ENCODE measurements at regions not wholly inside any gene's neighbourhood (a gene's known extent, or its start where the extent isn't known, plus 50 kb on each side); places are given as distances from the start of the nearest gene placed in this dataset.

DNA sequence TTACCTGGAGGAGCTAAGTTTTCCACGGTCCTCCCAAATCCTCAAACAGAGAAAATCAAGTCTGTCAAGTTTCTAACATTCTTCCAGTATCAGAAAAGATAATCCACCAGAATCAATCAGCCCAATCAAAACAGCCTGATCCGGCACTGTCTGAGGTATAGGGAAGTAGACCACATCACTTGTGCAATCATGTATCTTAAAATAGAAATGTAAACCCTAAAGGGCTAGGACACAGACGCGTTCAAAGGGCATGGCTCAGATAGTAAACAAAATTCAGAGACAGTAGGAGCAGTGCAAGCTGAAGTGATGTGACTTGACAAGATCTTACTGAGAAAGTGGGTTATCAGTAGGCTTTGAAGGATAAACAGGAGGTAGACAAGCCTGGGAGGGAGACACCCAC, 252.4 kb upstream of the DAPK1 start:
- DNase-seq (ENCODE audit: low spot score): no peak

DNA sequence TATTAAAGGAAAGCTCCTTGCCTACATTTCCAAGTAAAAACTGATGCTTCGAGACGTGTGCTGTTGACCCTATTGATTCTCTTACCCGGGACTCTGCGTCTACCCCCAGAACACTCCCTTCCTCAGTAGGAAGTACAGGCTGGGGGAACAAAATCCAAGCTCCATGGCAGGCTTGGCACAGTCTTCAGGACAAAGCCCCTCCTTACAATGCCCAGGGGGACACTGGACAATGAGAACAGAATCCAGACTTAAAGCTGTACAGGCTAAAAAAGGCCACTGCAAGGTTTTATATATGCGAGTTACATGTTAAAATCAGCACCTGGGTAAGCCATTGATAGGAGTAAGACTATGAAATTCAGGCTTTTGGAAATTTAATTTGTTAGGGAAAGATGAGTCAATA, 250.6 kb upstream of the DAPK1 start:
- DNase-seq (ENCODE audit: low spot score): no peak

DNA sequence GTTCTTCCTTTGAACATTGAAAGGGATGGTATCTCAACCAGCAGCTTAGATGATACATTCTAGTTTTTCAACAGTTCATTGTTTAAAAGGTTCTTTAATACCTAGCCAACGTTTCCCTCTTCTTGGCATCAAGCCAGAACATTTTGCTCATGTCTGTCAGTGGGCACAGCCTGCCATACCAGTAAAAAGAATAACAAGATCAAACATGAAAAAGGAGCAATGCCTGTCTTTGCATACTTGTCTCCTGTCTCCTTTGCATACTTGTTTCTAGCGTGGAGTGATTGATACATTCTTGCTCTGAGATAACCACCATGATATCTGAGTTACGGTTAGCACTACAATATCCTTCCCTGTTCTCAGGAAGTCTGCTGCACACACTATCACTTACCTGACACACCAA, 248.6 kb upstream of the DAPK1 start:
- no peak for DNase-seq (ENCODE audit: low spot score)

DNA sequence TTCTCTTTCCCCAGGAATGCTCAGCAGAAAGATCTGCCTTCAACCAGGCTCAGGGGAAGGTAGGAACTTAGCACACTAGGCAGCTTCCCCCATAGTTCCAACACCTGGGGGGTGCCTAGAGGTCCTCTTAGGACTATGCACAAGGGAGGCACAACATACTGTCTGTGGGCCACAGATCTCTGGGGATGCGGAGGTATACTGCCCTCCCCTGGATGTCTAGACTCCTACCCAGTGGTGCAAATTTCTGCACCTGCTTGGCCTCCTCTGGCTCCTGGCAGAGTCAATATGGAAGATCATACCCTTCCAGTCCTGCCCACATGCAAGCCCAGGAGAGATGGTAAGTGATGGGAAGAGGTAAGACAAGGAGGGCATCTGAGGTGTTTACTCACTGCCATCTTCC, 247.5 kb upstream of the DAPK1 start:
- no peak for DNase-seq (ENCODE audit: low spot score)

DNA sequence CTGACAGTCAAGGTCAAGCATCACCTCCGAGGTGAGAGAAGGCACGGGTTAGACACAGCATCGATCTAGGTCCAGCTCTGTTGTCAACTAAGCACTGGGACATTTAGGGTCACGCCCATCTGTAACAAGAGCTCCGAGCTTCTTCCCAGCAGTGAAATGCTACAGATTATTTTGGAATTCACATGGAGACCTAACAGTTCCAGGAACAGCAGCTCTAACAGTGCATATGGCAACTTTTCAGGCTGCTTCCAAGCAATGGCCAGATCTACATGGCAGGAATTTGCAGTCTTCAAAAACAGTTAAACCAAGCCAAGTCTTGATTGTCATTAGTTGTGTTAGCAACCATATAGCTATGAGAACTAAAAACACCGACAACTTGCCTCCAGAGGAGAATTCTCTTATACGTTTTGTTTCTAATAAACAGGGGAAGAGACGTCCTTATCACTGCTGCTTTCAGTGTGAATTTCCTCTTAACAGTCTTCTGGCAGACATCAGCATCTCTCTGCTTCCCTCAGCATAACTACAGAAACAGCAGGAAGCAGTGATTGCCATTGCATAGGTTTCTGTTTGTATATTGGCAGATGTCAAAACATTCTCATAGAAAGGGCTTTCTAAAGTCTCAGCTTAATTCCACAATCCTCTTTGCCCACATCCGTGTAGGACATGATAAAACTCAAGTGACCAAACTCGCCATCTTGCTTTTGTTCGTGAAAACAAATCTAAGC, 242.1 kb upstream of the DAPK1 start:
- DNase-seq (ENCODE audit: low spot score): no peak

DNA sequence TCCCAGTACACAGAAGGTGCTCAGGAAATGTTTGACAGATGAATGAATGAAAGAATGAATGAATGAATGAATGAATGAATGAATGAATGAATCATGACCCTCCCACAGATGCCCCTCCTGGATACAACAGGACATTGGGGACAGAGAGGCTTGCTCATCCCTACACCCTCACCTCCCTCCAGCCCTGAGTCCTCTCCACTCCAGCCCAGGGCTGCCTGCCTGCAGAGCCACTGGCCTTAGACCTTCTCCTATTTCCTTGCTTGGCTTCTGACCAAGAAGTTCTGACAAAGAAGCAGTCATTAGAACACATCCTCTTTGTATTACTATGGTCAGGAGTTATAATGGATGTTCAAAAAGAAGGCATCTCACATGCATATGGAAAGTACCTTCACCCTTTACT, 240.7 kb upstream of the DAPK1 start:
- DNase-seq (ENCODE audit: low spot score): no peak

DNA sequence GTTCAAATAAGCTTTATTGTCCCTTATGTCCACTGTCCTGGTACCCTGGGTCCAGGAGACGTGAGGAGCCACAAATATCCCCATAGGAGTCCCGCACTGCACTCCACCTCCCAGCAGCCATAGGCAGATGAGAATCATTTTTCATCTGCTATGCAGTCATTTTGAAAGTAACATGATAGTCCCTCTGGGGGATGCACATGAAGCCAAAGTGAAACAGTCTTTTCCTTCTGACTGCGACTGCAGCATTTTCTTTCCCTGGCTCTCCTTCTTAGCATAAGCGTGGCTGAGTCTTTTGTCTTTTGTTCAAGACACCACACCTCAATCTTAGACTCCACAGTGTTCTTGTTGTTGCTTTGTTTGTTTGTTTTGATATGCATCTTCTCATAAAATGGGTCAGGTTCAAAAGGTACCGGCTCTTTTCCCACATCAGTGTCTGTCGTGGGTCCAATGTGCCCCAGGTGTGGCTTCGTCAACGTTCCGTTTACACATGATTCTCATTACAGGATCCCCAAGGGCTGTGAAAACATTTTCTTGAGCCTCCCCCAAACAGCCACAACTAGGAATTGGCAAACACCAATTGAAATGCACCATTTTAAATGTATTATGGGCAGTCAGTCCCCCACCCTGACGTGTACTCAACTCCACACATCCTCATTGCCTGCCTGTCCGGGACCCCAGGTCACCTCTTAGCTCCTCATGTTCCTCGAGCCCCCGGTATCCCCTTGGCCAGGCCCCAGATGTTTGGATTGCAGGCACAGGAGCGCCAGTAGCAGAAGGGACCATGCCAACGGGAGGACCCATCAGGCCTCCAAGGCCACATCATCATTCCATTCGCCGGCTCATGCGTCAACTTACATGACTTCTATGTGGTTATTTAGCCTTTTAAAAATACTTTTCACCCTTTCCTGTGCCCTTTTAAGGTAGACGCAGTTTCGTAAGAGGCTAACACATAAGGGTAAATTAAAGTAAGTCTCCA, 237.8 kb upstream of the DAPK1 start:
- no peak for DNase-seq (ENCODE audit: low spot score)

DNA sequence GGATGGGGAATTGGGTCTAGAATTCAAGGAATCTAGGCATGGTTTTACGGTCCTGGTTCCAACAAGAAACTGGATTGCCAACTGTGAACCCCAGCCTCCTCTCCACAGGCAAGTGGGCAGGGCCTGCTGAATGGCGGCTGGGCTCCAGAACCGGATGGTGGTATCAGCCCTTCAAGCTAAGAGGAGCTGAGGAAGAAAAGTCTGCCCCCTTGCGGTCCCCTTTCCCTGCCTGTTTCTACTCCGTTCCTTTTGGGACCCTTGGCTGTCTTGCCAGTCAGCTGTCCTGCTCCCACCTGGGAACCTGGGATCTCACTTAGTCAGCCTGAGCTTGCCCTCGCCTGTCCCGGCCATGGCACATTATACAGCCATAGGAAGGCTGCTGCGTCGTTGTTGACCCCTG, 234.4 kb upstream of the DAPK1 start:
- peak; percentile 26 for DNase-seq (ENCODE audit: low spot score)

DNA sequence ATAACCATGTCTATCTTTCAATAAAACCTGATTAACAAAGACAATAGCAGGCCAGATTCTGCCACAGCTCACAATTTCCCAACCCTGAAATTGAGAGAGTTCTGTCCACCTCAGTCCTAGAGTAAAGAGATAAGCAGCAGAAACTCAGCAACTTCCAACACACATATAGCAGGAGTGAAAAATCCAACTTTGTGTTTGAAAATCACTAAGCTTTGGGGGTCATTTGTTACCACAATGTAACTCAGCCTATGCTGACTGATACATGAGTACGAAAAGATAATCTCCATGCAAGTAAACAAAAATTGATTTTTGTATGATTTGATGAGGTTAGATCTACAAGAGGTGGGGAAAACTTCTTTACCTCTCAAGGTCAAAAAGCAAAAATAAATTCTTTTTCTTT, 231.0 kb upstream of the DAPK1 start:
- no peak for DNase-seq (ENCODE audit: low spot score)

DNA sequence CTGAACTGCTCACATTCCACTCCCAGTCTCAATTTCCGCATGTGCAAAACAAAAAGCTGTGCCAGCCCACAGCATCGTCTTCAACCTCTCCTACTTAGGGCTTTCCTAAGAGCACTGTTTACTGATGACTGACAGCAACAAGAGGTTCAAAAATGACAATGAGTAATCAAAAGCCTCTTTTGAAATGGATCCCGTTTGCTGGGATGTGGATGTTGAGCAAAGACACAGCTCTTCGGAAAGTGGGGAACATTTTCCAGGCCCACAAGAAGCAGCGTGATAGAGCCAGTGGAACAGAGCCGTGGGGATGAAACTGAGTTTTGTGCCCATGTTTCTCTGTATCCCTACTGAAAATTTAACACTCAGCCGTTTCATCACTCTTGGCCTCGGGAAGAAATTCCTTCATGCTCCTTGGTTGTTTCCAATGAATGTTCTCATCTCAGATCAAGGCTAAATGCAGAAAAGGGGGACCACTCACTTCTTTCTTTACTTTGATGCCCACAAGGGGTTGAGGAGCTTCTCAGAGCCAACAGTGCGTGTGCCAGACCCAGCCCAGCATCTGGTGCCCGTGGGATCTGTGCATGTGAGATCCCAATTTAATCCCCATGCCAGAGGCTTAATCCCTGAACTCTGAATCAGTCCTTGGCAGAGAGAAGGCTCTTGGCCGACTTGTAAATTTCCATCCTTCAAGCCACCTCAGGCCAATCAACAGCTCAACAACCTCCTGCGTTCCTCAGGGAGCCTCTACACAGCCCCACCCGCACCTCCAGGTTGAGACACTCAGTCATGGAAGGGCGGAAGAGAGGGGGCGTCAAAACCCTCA, 230.2 kb upstream of the DAPK1 start:
- DNase-seq (ENCODE audit: low spot score): no peak

DNA sequence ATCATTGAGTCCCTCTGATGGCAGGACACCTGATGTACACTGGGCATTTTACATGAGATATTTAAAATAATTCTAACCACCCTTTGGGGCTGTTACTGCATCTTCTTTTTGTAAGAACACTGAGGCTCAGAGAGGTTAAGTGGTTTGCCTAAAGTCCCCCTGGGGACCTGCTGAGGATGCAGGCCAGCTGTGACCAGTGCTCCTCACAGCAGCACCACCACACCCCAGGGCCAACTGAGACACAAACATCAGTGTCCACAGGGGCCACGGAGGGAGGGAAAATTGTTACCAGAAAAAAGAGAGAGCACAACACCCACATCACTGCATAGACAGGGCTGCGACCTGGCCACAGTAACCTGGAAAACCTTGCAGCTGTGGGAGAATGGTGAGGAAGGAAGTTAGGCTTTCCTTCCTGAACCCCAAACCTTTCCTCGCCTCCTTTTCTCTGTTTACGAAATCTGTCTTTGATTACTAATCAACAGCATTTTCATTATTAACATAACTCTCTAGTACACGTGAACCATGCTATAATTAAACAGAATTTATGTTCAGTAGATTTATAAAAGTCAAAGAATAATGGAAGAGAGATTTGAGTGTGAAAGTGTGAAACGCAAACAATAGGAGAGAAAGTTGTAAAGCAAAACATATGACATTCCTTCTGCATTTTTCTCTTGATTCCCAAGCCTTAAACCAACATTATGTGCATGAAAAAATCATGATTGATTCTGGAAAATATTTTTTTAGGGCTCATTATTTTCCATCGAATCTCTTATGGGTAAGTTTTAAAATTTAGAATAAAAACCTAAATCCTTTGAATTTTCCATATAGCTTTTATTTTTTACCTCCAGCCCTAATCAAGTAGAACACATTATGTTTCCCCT, 228.1 kb upstream of the DAPK1 start:
- DNase-seq (ENCODE audit: low spot score): no peak

DNA sequence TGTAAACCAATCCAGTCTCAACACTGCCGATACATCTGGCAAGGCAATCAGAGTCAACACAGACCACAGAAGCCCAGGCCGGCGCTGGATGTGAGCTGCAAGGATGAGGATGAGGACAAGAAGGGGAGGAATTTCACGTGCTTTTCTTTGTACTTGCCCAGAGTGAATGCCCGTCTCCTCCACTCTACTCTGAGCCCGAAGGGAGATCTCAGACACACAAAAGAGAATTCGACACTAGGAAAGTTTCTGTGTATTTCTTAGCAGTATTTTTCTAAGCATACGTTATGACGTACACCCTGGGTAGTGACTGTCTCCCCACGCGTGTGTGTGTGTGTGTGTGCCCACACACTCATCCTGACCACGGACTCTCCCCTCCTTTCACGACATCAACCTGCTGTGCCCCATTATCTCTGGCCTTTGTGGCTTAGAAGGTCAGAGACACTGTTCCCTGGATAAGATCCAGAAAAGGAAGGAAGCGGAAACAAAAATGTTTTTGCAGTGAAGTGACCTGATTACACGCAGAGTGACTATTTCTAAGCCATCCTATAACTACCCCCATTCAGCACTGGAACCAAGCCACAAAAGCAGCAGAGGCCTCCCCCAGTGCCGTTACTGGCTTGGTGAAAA, 227.3 kb upstream of the DAPK1 start:
- peak; percentile 78 for DNase-seq (ENCODE audit: low spot score)

DNA sequence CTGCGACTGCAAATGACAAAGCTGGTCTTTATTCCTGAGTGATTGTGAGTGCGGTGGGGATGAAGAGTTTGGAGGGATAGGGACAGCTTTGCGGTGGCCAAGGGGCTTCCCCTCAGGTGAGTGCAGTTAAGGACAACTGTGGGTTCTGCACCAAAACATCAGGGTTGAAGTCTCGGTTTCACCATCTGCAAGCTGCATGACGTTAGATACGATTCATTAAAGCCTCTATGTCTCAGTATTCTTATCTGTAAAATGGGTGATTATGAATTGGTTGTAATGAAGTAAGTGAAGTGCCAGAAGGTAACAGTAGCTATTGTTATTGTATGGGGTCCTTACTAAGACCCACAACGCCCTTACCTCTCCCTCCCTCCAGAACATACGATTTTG, 226.8 kb upstream of the DAPK1 start:
- DNase-seq (ENCODE audit: low spot score): no peak

DNA sequence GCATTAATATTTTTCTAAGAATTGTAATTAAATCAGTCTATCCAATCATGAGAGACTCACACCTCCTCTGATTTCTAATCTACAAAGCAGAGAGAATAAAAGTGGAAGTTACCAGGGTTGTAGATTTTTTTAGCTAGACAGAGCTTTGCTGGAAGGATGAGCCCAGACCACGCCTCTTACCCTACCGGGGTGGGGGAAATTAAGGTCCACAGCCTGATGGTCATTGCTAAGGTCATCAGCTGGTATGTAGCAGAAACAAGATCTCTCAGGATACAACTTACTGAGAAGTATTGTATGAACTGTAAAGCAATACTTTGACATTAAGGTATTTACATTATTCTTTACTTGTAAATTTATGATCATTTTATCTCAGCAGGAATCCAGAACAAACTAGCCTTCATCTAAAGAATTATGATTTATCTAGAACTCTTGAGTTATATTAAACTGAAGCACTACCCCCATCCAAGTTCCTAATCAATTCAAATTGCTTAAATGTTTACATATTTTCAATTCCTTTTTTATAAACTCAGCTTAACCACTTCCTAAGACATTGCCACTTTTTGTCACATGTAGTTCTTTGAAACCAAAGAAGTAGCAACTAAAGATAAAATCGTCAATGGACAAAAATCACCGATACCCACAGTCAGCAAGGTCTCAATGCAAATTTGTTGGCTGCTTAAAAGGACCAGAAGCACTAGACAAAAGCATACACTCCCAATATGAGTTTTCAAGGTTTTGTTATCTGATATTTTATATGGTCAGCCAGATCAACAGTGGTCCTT, 225.8 kb upstream of the DAPK1 start:
- no peak for DNase-seq (ENCODE audit: low spot score)

DNA sequence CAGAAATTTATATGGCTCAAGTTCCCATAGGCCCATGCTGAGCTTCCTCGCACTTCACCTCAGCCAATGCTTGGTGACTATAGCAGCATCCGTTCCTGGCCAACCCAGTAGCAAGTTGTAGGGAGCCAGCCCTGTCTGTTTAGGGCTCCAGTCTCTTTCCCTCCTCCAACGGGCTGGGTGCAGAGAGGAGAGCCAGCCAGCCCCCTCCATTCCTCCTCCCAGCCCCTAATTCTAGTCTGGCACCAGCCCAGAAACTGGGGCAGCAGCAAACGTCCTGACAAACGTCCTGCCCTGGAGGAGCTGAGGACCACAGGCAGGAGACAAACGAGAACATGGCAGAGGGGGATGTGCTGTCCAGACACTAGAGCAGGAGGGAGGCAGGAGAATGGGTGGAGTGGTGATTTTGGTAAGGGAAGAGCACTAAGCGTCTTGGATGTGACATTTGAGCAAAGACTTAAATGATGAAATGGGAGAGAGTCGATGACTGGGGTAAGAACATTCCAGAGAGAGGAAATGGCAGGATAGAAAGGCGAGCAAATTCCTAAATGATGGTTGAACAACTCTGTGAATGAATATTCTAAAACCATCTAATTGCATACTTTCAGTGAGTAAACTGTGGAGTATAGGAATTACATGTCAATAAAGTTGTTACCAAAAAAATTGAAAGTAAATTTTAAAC, 222.5 kb upstream of the DAPK1 start:
- DNase-seq (ENCODE audit: low spot score): no peak

DNA sequence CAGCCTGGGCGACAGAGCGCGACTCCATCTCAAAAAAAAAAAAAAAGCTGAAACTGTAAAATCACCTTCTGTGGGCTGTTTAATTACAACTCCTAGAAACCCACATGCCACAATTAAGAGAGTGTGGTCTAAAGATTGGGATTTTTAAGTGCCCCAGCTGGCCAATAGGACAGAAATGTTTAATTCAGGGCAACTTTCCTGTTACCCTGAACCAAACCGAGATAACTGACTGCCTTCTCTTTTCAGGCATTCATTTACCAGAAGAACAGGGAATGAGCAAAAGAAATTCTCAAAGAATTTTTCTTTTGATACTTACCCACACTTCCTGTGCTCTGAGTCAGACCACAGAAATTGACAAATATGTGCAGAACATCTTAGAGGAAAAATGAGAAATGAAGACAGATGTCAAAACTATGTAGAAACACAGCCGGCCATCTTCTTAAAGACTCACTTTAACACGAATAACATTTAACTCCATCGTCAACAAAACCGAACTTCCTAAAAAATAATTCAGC, 221.3 kb upstream of the DAPK1 start:
- DNase-seq (ENCODE audit: low spot score): peak; percentile 73

DNA sequence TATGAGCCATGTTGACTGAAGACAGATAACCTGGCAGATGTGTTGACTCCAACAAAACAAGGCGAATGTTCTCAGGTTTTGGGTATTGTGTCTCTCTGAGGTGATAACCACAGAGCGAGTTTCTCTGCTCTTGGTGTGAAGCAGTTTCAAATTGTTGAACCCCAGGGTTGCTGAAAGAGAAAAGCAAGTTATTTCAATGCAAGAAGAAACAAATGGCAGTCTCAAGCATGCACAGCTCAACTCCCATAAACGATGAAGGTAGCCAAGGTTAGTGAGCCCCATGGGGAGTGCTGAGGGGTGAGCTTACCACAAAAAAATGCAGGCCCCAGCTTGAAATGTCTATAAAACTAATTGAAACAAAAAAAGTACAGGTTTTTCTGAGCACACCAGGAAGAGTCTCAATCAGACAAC, 220.8 kb upstream of the DAPK1 start:
- DNase-seq (ENCODE audit: low spot score): peak; percentile 59

DNA sequence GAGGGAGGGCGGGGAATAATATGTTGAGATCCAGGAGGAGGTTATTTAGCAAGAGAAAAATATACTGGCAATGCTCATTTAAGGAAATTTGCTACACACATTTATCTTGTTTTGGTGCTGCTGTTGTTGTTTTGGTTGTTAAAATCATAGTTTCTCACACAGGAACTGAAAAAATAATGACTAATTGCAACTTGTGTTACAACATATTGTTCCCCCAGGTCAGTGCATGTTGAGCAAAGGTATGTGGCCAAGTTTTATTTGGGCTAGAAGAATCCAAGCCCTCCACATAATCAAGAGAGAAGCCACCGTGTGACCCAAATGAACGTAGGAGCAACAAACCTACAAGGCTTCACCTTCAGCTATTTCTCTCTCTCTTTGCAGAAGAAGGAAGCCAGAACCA, 220.3 kb upstream of the DAPK1 start:
- DNase-seq (ENCODE audit: low spot score): no peak
